ENCODE measurements at regions not wholly inside any gene's neighbourhood (a gene's known extent, or its start where the extent isn't known, plus 50 kb on each side); places are given as distances from the start of the nearest gene placed in this dataset.
A peak's percentile ranks its signal among the peaks of the same experiment; 100 is the strongest.

GRCh38 chr7:27361522-27361921 is 118.9 kb downstream of the EVX1 start:
- no peak overlapping the region for H3K9ac ChIP-seq (ENCODE audit: low read depth, low read length, poor library complexity, severe bottlenecking)
- no peaks in the 10 kb centered on the region for H3K27me3 ChIP-seq (ENCODE audit: insufficient read depth, low read length, poor library complexity, severe bottlenecking)
- H3F3A ChIP-seq (ENCODE audit: low read depth): no peaks in the 10 kb centered on the region
- H3K4me1 ChIP-seq (ENCODE audit: insufficient read depth, low read length, poor library complexity, severe bottlenecking): no peaks in the 10 kb centered on the region
- H4K20me1 ChIP-seq (ENCODE audit: insufficient read depth, low read length, poor library complexity, severe bottlenecking): no peaks in the 10 kb centered on the region
- H3K36me3 ChIP-seq (ENCODE audit: insufficient read depth, low read length): no peaks in the 10 kb centered on the region
- no peak overlapping the region for H2AFZ ChIP-seq (ENCODE audit: low read length)
- no peak overlapping the region for H3K4me3 ChIP-seq (ENCODE audit: low read length, poor library complexity, severe bottlenecking)
- TF ChIP-seq EZH2phosphoT487 (IDR thresholded peaks at IDR 0.05; ENCODE audit: borderline replicate concordance): no peak
- no peak for TF ChIP-seq CTCF (conservative IDR thresholded peaks at IDR 0.05; ENCODE audit: low read length)
- no peak overlapping the region for H3K4me2 ChIP-seq (ENCODE audit: low read depth, low read length, poor library complexity, severe bottlenecking)
- no peaks in the 10 kb centered on the region for H3K9me2 ChIP-seq (replicated peaks; ENCODE audit: low read depth, low read length)
- no peaks in the 10 kb centered on the region for H3K9me3 ChIP-seq (ENCODE audit: insufficient read depth, low read depth, low read length)
- H3K79me2 ChIP-seq (ENCODE audit: insufficient read depth, low read length): no peaks in the 10 kb centered on the region

GRCh38 chr7:27362026-27362425 is 119.4 kb downstream of the EVX1 start:
- no peaks in the 10 kb centered on the region for H3K9me3 ChIP-seq (ENCODE audit: insufficient read depth, low read depth, low read length)
- no peaks in the 10 kb centered on the region for H3K79me2 ChIP-seq (ENCODE audit: insufficient read depth, low read length)
- H3K27me3 ChIP-seq (ENCODE audit: insufficient read depth, low read length, poor library complexity, severe bottlenecking): no peaks in the 10 kb centered on the region
- H3F3A ChIP-seq (ENCODE audit: low read depth): no peaks in the 10 kb centered on the region
- H4K20me1 ChIP-seq (ENCODE audit: insufficient read depth, low read length, poor library complexity, severe bottlenecking): no peaks in the 10 kb centered on the region
- H3K36me3 ChIP-seq (ENCODE audit: insufficient read depth, low read length): no peaks in the 10 kb centered on the region
- no peak overlapping the region for H3K9ac ChIP-seq (ENCODE audit: low read depth, low read length, poor library complexity, severe bottlenecking)
- H2AFZ ChIP-seq (ENCODE audit: low read length): no peak overlapping the region
- H3K4me1 ChIP-seq (ENCODE audit: insufficient read depth, low read length, poor library complexity, severe bottlenecking): no peaks in the 10 kb centered on the region
- H3K4me3 ChIP-seq (ENCODE audit: low read length, poor library complexity, severe bottlenecking): no peak overlapping the region
- TF ChIP-seq EZH2phosphoT487 (IDR thresholded peaks at IDR 0.05; ENCODE audit: borderline replicate concordance) (no peak), CTCF (conservative IDR thresholded peaks at IDR 0.05; ENCODE audit: low read length) (no peak)
- no peak overlapping the region for H3K4me2 ChIP-seq (ENCODE audit: low read depth, low read length, poor library complexity, severe bottlenecking)
- H3K9me2 ChIP-seq (replicated peaks; ENCODE audit: low read depth, low read length): no peaks in the 10 kb centered on the region

GRCh38 chr7:27364344-27364758 is 121.7 kb downstream of the EVX1 start:
- Histone ChIP-seq H3K36me3 (ENCODE audit: insufficient read depth, low read length) (no peaks in the 10 kb centered on the region), H3K4me3 (ENCODE audit: low read length, poor library complexity, severe bottlenecking) (no peak overlapping the region), H3K9me2 (replicated peaks; ENCODE audit: low read depth, low read length) (no peaks in the 10 kb centered on the region), H3K27me3 (ENCODE audit: insufficient read depth, low read length, poor library complexity, severe bottlenecking) (no peaks in the 10 kb centered on the region), H3K79me2 (ENCODE audit: insufficient read depth, low read length) (no peaks in the 10 kb centered on the region), H4K20me1 (ENCODE audit: insufficient read depth, low read length, poor library complexity, severe bottlenecking) (no peaks in the 10 kb centered on the region), H3K9ac (ENCODE audit: low read depth, low read length, poor library complexity, severe bottlenecking) (no peak overlapping the region), H3K4me2 (ENCODE audit: low read depth, low read length, poor library complexity, severe bottlenecking) (no peak overlapping the region), H2AFZ (ENCODE audit: low read length) (0 out of 2 replicates have a peak overlapping the region, but pooled peaks have one; percentile 62), H3K4me1 (ENCODE audit: insufficient read depth, low read length, poor library complexity, severe bottlenecking) (no peaks in the 10 kb centered on the region), H3F3A (ENCODE audit: low read depth) (no peaks in the 10 kb centered on the region), H3K9me3 (ENCODE audit: insufficient read depth, low read depth, low read length) (no peaks in the 10 kb centered on the region)
- TF ChIP-seq EZH2phosphoT487 (IDR thresholded peaks at IDR 0.05; ENCODE audit: borderline replicate concordance): no peak
- TF ChIP-seq CTCF (conservative IDR thresholded peaks at IDR 0.05; ENCODE audit: low read length): no peak
